ENCODE measurements at regions not wholly inside any gene's neighbourhood (a gene's known extent, or its start where the extent isn't known, plus 50 kb on each side); places are given as distances from the start of the nearest gene placed in this dataset.

DNA sequence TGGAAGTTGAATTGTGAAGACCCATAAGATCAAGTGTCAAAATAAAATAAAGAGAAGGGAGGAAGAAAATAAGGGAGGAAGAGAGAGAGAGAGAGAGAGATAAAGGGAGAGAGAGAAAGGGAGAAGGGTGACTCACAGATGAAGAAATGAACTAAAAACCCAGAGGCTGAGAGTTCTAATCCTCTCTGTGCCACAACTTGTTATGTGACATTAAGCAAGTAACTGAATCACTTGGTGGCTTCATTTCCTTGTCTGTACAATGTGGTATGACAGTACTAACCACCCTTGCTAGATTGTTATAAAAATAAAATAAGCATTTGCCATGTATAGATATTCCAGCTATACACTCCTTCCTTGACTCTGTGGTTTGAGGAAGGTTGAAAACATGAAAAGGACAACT, 189.0 kb upstream of the FRMD6 start:
- Histone ChIP-seq H3K27me3 (replicated peaks in 1 of 4; ENCODE audit: control insufficient read depth in 3 of 4, extremely low read depth in 1 of 4, insufficient read depth in 3 of 4, low read length in 3 of 4) (no peaks in the 10 kb centered on the region), H3K18ac (ENCODE audit: extremely low read depth, low read length) (no peak overlapping the region), H2BK15ac (ENCODE audit: low read length) (no peak overlapping the region), H3K79me2 (ENCODE audit: control insufficient read depth in 1 of 2, insufficient read depth in 2 of 2, low read length in 2 of 2) (no peaks in the 10 kb centered on the region), H3K23ac (ENCODE audit: insufficient read length) (no peak overlapping the region), H3K27ac (ENCODE audit: low read depth, low read length) (no peak overlapping the region), H3K4me2 (ENCODE audit: insufficient read depth in 1 of 2, low read depth in 2 of 2, low read length in 2 of 2) (no peak overlapping the region), H2AK5ac (ENCODE audit: low read depth, low read length) (no peak overlapping the region), H4K8ac (ENCODE audit: extremely low read depth, insufficient read depth, low read length) (no peak overlapping the region), H4K20me1 (replicated peaks in 1 of 2; ENCODE audit: control insufficient read depth in 1 of 2, insufficient read depth in 2 of 2, low read length in 2 of 2) (no peaks in the 10 kb centered on the region), H2BK120ac (replicated peaks; ENCODE audit: low read depth, low read length) (no peak overlapping the region), H3K4me1 (replicated peaks in 1 of 4; ENCODE audit: control insufficient read depth in 3 of 4, insufficient read depth in 4 of 4, low read length in 3 of 4) (no peaks in the 10 kb centered on the region), H3K14ac (ENCODE audit: insufficient read length) (no peak overlapping the region), H3K56ac (replicated peaks; ENCODE audit: insufficient read length, low read depth, low read length) (no peak overlapping the region), H4K91ac (replicated peaks; ENCODE audit: insufficient read length, low read length) (no peak overlapping the region), H2AFZ (ENCODE audit: low read length) (no peak overlapping the region), H3K4me3 (ENCODE audit: extremely low read depth in 1 of 4, insufficient read depth in 2 of 4, low read depth in 3 of 4, low read length in 4 of 4) (no peak overlapping the region), H3K9me3 (ENCODE audit: insufficient read depth in 2 of 2, low read depth in 1 of 2, low read length in 1 of 2) (peaks cover 0 to 4% of the 10 kb centered on the region in 2 experiments; a peak in 1 of 4 replicates), H3K79me1 (ENCODE audit: low read depth, low read length) (no peaks in the 10 kb centered on the region), H3K9ac (replicated peaks in 1 of 4; ENCODE audit: extremely low read depth in 1 of 4, low read depth in 3 of 4, low read length in 3 of 4) (no peak overlapping the region), H2BK20ac (ENCODE audit: low read length) (no peak overlapping the region), H2BK12ac (ENCODE audit: low read depth, low read length) (no peak overlapping the region), H3K4ac (replicated peaks; ENCODE audit: insufficient read length, low read depth, low read length) (no peak overlapping the region), H3K23me2 (ENCODE audit: low read depth, low read length) (no peaks in the 10 kb centered on the region), H3K36me3 (ENCODE audit: control insufficient read depth in 2 of 4, insufficient read depth in 4 of 4, low read length in 3 of 4) (no peaks in the 10 kb centered on the region), H2BK5ac (ENCODE audit: low read depth, low read length) (no peak overlapping the region), H4K5ac (ENCODE audit: insufficient read length, low read depth, low read length) (no peak overlapping the region)
- CTCF ChIA-PET (ENCODE audit: partially characterized antibody): interaction anchor here (1.4 kb wide), 1 partner anchor 16 kb away, joined by 3 read pairs; no protein-coding TSS in a partner anchor
- DNase-seq (ENCODE audit: low read depth in 1 of 2, low spot score in 2 of 2): no peak
- TF ChIP-seq JUND (IDR thresholded peaks at IDR 0.05; ENCODE audit: low read length) (no peak), RFX5 (IDR thresholded peaks at IDR 0.05; ENCODE audit: borderline replicate concordance, low read depth, low read length) (no peak), RNF2 (IDR thresholded peaks at IDR 0.05; ENCODE audit: borderline replicate concordance, low read depth, low read length, missing control alignments, poor library complexity, severe bottlenecking) (no peak)
- FAIRE-seq: no peak
- POLR2A ChIA-PET (ENCODE audit: partially characterized antibody): interaction anchor here (0.8 kb wide), 1 partner anchor 190 kb away, joined by 3 read pairs; no protein-coding TSS in a partner anchor

All from H1 (cell line).